ENCODE measurements at regions not wholly inside any gene's neighbourhood (a gene's known extent, or its start where the extent isn't known, plus 50 kb on each side); places are given as distances from the start of the nearest gene placed in this dataset.

- H3K79me2 ChIP-seq (ENCODE audit: insufficient read depth, low read length): no peaks in the 10 kb centered on the region
- FAIRE-seq (peak; percentile 49), DNase-seq (ENCODE audit: low read depth) (no peak)
- no peak overlapping the region for H3K27ac ChIP-seq (ENCODE audit: low read depth, low read length)
- H3K27me3 Mint-ChIP-seq (ENCODE audit: low read depth, unreplicated experiment): no peaks in the 10 kb centered on the region
- H3K9ac ChIP-seq (ENCODE audit: low read length): no peak overlapping the region
- H3K27ac Mint-ChIP-seq (ENCODE audit: unreplicated experiment): no peak overlapping the region
- H3K36me3 Mint-ChIP-seq (ENCODE audit: low read depth, unreplicated experiment): no peaks in the 10 kb centered on the region
- H3K27me3 ChIP-seq (ENCODE audit: insufficient read depth, low read length): no peaks in the 10 kb centered on the region
- H3K4me3 ChIP-seq (ENCODE audit: insufficient read depth, low read depth, low read length): no peak overlapping the region
- H3K4me1 Mint-ChIP-seq (ENCODE audit: low read depth, unreplicated experiment): no peaks in the 10 kb centered on the region
- H2AFZ ChIP-seq (ENCODE audit: low read depth, low read length): no peak overlapping the region
- H3K4me1 ChIP-seq (ENCODE audit: insufficient read depth, low read length): no peaks in the 10 kb centered on the region
- H3K4me2 ChIP-seq (ENCODE audit: low read length): no peak overlapping the region
- TF ChIP-seq EZH2 (IDR thresholded peaks at IDR 0.05; ENCODE audit: insufficient read depth, low read length): no peak
- TF ChIP-seq CTCF (IDR thresholded peaks at IDR 0.05; ENCODE audit: insufficient read depth, low read depth, low read length): no peak
- no peak overlapping the region for H3K4me3 Mint-ChIP-seq (ENCODE audit: unreplicated experiment)
- no peaks in the 10 kb centered on the region for H4K20me1 ChIP-seq (ENCODE audit: insufficient read depth, low read length)
- H3K36me3 ChIP-seq (ENCODE audit: insufficient read depth, low read length): no peaks in the 10 kb centered on the region
- no peaks in the 10 kb centered on the region for H3K9me3 ChIP-seq (ENCODE audit: insufficient read depth, low read depth, low read length)
- no peaks in the 10 kb centered on the region for H3K9me3 Mint-ChIP-seq (ENCODE audit: unreplicated experiment)
Measured at GRCh38 chr12:91316161-91316906, 133.7 kb upstream of the DCN start.

GRCh38 chr12:91311081-91311480 lies 128.5 kb upstream of the DCN start:
- no peak overlapping the region for H3K4me2 ChIP-seq (ENCODE audit: low read length)
- no peak overlapping the region for H3K9ac ChIP-seq (ENCODE audit: low read length)
- DNase-seq (ENCODE audit: low read depth): no peak
- no peak overlapping the region for H3K27ac ChIP-seq (ENCODE audit: low read depth, low read length)
- no peak overlapping the region for H3K27ac Mint-ChIP-seq (ENCODE audit: unreplicated experiment)
- H3K9me3 Mint-ChIP-seq (ENCODE audit: unreplicated experiment): no peaks in the 10 kb centered on the region
- H3K9me3 ChIP-seq (ENCODE audit: insufficient read depth, low read depth, low read length): no peaks in the 10 kb centered on the region
- no peaks in the 10 kb centered on the region for H3K36me3 Mint-ChIP-seq (ENCODE audit: low read depth, unreplicated experiment)
- no peaks in the 10 kb centered on the region for H4K20me1 ChIP-seq (ENCODE audit: insufficient read depth, low read length)
- FAIRE-seq: no peak
- H3K27me3 ChIP-seq (ENCODE audit: insufficient read depth, low read length): no peaks in the 10 kb centered on the region
- no peak for TF ChIP-seq EZH2 (IDR thresholded peaks at IDR 0.05; ENCODE audit: insufficient read depth, low read length)
- no peak for TF ChIP-seq CTCF (IDR thresholded peaks at IDR 0.05; ENCODE audit: insufficient read depth, low read depth, low read length)
- no peak overlapping the region for H3K4me3 ChIP-seq (ENCODE audit: insufficient read depth, low read depth, low read length)
- no peak overlapping the region for H2AFZ ChIP-seq (ENCODE audit: low read depth, low read length)
- no peaks in the 10 kb centered on the region for H3K27me3 Mint-ChIP-seq (ENCODE audit: low read depth, unreplicated experiment)
- H3K4me1 ChIP-seq (ENCODE audit: insufficient read depth, low read length): no peaks in the 10 kb centered on the region
- H3K4me3 Mint-ChIP-seq (ENCODE audit: unreplicated experiment): no peak overlapping the region
- no peaks in the 10 kb centered on the region for H3K36me3 ChIP-seq (ENCODE audit: insufficient read depth, low read length)
- no peaks in the 10 kb centered on the region for H3K4me1 Mint-ChIP-seq (ENCODE audit: low read depth, unreplicated experiment)
- no peaks in the 10 kb centered on the region for H3K79me2 ChIP-seq (ENCODE audit: insufficient read depth, low read length)

DNA sequence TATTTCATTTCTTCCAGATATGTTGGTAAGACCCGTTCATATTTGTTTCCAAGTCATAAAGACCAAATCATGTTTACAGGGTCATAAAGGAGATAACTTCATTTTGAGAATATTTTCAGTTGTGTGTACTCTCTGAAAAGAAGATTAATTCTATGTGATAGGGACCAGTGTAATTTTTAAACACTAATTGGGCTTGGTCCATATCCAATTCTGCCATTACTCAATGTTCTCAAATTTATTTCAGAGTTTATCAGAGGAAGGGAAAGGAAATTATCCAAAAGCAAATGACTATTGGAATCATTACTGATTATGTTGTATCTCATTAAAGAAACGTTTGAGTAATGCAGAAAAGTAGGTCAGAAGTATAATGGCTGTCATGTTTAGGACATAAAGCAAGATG lies 126.8 kb upstream of the DCN start:
- no peak overlapping the region for H3K4me3 Mint-ChIP-seq (ENCODE audit: unreplicated experiment)
- Histone ChIP-seq H3K27ac (ENCODE audit: low read depth, low read length) (no peak overlapping the region), H3K4me3 (ENCODE audit: insufficient read depth, low read depth, low read length) (no peak overlapping the region), H4K20me1 (ENCODE audit: insufficient read depth, low read length) (no peaks in the 10 kb centered on the region), H3K27me3 (ENCODE audit: insufficient read depth, low read length) (no peaks in the 10 kb centered on the region), H3K79me2 (ENCODE audit: insufficient read depth, low read length) (no peaks in the 10 kb centered on the region), H3K4me1 (ENCODE audit: insufficient read depth, low read length) (no peaks in the 10 kb centered on the region), H2AFZ (ENCODE audit: low read depth, low read length) (no peak overlapping the region), H3K9ac (ENCODE audit: low read length) (no peak overlapping the region), H3K4me2 (ENCODE audit: low read length) (no peak overlapping the region), H3K36me3 (ENCODE audit: insufficient read depth, low read length) (no peaks in the 10 kb centered on the region), H3K9me3 (ENCODE audit: insufficient read depth, low read depth, low read length) (no peaks in the 10 kb centered on the region)
- H3K36me3 Mint-ChIP-seq (ENCODE audit: low read depth, unreplicated experiment): no peaks in the 10 kb centered on the region
- H3K4me1 Mint-ChIP-seq (ENCODE audit: low read depth, unreplicated experiment): no peaks in the 10 kb centered on the region
- DNase-seq (ENCODE audit: low read depth): no peak
- no peaks in the 10 kb centered on the region for H3K27me3 Mint-ChIP-seq (ENCODE audit: low read depth, unreplicated experiment)
- H3K9me3 Mint-ChIP-seq (ENCODE audit: unreplicated experiment): no peaks in the 10 kb centered on the region
- TF ChIP-seq CTCF (IDR thresholded peaks at IDR 0.05; ENCODE audit: insufficient read depth, low read depth, low read length) (no peak), EZH2 (IDR thresholded peaks at IDR 0.05; ENCODE audit: insufficient read depth, low read length) (no peak)
- FAIRE-seq: no peak
- H3K27ac Mint-ChIP-seq (ENCODE audit: unreplicated experiment): no peak overlapping the region
